ENCODE measurements at regions not wholly inside any gene's neighbourhood (a gene's known extent, or its start where the extent isn't known, plus 50 kb on each side); places are given as distances from the start of the nearest gene placed in this dataset.
"Not testable (repeated sequence)": the region's sequence is repeated elsewhere in the genome, so short reads cannot be mapped to it uniquely, and the experiment has no call there.

DNA sequence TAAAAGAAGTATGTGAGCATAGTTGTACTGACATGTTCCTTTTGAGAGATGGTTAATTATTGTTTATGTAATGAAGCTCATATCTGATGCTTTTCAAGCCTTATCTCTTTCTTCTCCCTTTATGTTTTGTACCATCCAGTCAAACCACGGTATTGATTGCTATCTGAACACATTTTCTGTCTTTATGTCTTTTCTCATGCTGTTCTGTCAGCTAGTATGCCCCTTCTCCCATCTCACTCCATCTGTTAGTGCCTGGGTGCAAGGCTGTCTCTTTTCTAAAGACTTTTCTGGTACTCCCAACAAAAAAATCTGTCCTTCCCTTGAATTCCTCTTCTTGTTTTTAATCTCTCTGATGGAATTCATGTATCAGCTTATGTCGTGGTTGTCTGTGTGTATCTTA is 883.8 kb upstream of the IGFBP7 start:
- no peak for DNase-seq

DNA sequence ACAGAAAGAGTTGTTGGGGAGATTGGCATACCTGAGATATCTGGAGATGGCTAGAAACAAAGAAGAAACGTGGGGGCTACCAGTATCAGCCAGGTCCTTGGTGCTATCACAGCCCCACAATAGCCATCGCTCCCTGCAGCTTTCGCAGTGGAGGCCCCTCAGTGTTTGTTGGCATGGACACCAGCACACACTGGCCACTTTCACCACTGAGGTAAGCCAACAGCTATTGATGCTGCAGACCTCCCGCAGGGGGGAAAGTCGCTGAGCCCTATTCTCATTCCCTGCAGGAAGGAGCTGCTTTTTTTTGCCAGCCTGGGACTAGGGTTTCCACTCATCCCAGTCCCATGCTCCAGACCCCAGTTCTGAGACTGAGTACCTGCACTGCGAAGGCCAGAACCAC is 879.2 kb upstream of the IGFBP7 start:
- no peak for DNase-seq

DNA sequence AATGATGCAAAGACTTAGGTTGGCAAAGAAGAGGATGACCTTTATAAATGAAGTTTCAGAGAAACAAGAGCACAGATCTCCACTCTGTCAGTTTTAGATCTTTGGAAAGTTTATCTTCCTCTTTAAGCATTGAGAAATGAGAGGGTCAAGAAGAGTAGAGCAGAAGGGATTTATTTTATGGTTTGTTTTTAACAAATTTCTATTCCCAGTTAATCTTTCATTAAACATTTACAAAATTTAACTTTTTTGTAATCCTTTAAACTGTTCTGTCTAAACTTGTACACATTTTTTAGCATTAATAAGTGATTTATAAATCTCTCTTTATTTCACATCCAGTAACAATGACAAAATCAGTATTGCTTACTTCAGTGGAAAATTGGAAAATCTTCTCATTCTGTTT is 875.0 kb upstream of the IGFBP7 start:
- no peak for DNase-seq

DNA sequence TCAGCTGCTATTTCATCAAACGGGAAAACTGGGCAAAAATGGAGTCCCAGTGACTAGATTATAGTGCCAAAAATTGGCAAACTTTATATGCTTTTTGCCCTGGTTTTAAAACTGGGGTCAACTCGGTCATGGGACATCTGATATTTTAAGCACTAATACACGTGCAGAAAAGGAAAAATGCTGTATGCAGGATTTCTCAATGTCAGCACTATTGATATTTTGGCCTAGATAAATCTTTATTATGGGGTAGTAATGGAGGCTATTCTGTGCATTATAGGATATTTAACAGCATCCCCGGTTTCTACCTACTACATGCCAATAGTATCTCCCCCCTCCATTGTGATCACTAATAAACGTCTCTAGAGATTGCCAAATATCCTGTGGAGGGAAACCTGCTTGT is 870.9 kb upstream of the IGFBP7 start:
- no peak for DNase-seq

GRCh38 chr4:57974821-57975220 is 864.6 kb upstream of the IGFBP7 start:
- no peak for DNase-seq

DNA sequence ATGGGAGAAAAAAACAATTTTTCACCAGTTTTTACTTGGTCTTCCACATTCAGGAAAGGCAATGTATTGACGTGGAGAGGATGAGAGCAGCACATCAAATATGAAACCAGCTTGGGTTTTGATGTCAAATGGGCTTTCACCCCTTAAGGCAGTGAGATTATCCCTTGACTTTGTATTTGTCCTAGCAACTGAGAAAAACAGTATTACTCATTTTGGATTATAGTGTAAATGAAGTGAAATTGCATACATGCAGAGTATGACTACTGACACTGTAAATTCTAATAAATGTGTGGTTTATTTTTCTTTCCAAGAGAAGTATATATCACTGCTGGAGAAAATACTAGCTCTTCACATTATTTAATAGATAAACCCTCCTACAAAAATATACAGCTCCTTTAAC is 863.6 kb upstream of the IGFBP7 start:
- DNase-seq, result no peak

DNA sequence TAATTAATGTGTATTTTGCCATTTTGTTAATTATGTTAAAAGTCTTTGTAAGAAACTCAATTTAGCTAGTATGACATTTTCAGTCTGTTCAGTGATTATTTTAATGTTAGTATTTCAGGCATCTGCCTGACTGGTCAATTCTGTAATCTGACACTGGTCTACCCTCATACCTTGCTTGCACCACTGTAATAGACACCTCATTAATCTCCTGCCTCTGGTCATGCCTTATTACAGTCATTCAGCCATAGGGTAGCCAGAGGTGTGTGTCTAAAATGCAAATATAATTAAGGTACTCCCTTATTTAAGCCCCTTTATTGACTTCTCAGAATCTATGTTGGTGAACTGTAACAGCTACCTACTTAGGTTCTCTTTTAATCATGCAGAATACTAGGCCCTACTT is 861.1 kb upstream of the IGFBP7 start:
- DNase-seq, result no peak

DNA sequence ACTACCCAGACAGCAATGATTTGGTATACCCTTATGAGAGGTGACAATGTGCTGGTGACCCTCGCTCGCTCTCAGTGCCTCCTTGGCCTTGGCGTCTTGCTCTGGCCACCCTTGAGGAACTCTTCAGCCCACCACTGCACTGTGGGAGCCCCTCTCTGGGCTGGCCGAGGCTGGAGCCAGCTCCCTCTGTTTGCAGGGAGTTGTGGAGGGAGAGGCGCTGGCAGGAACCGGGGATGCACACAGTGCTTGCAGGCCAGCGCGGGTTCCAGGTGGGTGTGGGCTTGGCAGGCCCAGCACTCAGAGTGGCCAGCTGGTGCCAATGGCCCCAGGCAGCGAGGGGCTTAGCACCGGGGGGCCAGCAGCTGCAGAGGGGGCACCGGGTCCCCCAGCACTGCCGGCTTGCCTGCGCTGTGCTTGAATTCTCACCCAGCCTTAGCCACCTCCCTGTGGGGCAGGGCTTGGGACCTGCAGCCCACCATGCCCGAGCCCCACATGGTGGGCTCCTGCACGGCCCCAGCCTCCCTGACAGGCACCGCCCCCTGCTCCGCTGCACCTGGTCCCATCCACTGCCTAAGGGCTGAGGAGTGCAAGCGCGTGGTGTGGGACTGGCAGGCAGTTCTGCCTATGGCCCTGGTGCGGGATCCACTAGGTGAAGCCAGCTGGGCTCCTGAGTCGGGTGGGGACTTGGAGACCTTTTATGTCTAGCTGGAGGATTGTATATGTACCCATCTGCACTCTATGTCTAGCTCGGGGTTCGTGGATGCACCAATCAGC is 857.0 kb upstream of the IGFBP7 start:
- DNase-seq, result no peak

DNA sequence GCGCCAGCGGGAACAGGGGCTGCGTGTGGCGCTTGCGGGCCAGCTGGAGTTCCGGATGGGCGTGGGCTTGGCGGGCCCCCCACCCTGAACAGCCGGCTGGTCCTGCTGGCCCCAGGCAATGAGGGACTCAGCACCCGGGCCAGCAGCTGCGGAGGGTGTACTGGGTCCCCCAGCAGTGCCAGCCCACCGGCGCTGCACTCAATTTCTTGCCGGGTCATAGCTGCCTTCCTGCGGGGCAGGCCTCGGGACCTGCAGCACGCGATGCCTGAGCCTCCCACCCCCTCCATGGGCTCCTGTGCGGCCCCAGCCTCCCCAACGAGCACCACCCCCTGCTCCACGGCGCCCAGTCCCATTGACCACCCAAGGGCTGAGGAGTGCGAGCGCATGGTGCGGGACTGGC is 855.2 kb upstream of the IGFBP7 start:
- not testable (repeated sequence) for DNase-seq

DNA sequence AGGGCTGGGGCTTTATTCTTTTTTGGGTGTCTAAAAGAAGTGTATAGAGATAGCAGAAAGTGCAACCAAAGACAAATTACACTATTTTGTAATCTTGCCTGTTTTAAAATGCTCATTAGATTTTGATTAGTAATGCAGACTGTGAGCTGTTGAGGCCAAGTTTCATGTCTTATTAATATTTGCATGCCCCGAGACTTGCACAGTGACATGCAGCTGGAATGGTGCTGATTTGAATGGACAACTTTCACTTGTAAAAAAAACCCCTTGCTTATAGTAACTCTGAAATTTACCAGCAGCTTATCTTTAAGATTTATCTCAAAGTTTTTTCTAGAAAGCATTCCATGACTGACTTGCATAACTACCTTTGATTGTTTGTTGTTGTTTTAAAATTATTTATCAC is 835.1 kb upstream of the IGFBP7 start:
- no peak for DNase-seq

DNA sequence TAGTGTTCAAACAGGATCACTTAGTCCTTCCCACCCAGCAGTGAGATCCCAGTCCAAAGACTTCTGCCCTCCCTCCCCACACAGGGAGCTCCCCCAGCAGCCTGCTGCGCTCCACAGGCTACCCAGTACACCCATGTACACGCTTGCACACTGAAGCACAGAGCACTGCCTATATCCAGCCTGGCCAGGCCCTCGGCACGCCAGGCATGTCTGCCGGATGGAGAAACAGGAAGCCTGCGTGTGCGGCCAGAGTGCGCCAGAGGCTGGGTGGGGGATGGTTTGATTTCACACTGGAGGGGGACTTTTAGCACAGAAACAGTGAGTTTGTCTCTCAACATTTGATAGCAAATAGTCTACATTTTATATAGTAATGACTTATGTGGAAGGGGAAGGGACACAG is 833.5 kb upstream of the IGFBP7 start:
- no peak for DNase-seq

DNA sequence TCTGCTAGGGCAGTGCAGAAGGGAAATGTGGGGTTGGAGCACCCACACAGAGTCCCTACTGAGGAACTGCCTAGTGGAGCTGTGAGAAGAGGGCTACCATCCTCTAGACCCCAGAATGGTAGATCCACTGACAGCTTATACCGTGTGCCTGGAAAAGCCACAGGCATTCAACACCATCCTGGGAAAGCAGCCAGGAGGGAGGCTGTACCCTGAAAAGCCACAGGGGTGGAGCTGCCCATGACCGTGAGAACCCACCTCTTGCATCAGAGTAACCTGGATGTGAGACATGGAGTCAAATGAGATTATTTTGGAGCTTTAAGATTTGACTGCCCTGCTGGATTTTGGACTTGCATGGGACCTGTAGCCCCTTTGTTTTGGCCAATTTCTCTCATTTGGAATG is 827.1 kb upstream of the IGFBP7 start:
- not testable (repeated sequence) for DNase-seq

DNA sequence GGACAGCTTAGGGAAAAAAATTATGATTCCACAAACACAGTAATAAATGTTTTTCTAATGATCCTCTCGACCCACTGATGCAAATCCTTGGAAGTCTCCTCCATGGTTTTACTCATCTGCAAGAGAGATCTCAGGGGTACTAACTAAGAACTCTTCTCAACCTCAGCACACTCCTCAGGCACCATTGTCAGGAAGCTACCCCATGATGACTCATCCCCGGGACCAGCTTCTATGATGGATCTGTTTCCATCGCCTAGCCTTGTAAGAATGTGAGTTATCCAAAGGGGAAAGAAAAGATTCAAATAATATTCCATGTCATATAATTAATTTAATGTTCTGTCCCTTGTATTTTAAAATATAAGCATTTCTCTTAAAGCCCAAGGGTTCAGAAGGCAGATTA is 816.1 kb upstream of the IGFBP7 start:
- DNase-seq, result no peak

GRCh38 chr4:57924951-57925350 is 814.8 kb upstream of the IGFBP7 start:
- no peak for DNase-seq

DNA sequence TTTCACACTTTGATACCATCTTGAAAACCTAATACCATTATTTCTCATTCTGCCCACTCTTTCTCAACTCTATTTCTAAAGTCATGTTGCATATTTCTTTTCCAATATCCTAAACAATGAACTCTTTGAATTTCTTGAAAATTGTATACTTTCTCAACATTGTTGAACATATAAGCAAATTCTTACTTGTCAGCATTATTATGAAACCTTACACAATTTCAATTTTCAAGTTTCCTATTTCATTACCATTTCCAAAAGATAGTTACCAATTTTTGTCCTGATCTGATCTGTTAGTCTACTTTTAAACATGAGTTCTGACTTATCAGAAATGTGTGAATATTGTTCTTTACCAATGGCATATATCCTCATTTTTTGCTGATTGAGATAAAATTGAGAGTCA is 806.3 kb upstream of the IGFBP7 start:
- DNase-seq, result no peak

GRCh38 chr4:57911203-57911602 is 801.0 kb upstream of the IGFBP7 start:
- no peak for DNase-seq

GRCh38 chr4:57910151-57910550 is 800.0 kb upstream of the IGFBP7 start:
- DNase-seq, result no peak

DNA sequence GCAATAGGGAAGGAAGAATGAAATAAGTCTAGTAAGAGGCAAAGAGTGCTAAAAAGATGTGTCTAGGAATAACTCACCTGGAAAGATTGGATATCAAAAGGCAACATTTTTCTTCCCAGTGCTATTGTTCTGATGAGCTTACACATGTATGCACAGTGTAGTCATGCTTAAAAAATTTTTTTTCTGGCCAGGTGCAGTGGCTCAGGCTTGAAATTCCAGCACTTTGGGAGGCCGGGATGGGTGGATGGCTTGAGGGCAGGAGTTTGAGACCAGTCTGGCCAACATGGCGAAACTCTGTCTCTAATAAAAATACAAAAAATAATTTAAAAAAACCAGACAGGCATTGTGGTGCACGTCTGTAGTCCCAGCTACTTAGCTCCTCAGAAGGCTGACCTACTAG is 795.8 kb upstream of the IGFBP7 start:
- no peak for DNase-seq

DNA sequence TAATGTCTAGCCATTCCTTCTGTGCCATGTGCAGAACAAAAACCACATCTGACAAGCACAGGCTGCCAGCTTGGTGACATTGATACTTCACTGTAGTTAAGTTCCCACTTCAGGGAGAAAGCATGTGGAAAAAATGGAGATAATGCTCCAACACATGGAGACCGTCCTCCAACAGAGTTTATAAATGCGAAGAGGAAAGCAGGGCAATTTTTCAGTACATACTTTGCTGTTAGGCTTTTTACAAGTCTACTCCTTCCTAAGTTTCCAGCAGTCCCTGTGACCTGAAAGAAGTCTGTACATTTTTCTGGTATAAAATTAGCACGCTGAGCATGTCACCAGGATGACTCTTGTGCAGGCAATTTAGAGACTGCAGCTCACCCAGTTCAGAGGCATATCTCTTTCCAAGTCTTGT is 766.9 kb upstream of the IGFBP7 start:
- DNase-seq, result no peak

DNA sequence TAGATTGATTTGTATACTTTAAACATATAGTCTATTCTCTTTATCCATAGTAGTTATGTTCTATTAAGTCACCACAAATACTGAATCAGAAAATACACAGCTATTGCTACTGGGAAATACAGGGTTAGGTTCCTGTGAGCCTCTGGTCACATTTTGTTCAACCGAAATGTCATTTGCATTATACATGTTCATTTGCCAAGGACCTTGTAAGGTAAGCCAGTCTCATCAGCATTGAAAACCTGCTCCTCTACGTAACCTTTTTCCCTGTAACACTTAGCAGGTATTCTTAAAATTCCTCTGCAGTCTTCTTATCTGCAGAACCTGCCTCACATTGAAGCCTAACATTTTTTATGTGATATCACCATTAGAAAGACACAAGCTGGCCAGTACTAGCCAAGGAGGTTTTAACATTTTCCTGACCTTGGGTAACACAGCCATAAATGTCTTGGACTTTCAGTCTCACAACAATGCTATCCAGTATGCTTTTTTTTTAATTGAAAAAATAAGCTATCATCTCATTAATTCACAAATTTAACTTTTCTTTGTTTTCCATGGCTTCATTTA is 765.7 kb upstream of the IGFBP7 start:
- DNase-seq, result no peak

DNA sequence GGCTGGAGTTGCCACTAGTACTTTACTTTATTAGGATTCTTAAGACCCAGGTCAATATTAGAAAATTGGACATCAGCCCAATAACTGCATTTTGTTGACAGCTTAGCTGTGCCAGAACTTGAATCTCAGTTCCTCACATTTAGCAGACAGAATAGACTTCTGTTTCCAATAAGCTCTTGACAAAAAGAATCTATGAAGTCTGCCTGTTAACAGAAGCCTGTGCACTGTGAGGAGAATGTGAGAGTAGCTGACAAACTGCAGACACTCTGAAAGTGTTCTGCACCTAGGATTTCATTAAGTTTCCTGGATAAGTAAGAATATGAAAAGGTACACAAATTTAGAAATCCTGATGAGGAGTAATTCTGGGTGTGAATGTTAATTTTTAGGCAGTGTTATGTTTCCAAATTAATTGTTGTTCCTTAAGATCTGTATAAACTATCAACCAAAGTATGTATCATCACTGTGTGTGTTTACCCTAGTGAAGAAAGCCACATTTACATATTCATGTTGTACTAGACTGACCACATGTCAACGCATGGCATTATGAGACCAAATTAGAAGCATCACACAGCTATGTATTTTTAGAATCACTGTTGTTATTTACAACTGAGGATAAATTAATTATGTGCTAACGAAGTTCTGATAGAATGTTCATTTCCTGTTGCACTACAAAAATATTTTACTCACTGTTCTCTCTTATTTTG is 756.4 kb upstream of the IGFBP7 start:
- DNase-seq, result no peak

DNA sequence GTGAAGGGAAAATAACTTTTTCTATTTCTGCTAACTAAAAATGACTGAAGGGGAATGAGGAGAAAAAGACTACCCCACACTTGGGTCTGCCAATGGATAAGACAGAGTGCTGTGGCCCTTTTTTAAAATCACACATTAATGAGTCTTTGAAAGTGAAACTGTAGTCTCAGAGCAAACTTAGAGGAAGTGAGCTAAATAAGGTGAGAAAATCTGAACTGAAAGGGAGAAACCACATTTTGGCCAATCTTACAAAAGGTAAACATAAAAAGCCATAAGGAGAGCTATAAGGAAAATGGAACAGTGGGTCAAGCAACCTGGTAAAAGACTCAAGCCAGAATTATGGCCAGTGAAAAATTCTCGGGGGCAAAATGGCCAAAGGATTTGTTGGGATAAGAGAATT is 755.1 kb upstream of the IGFBP7 start:
- DNase-seq, result no peak

GRCh38 chr4:57854748-57855147 is 744.6 kb upstream of the IGFBP7 start:
- no peak for DNase-seq

- no peak for DNase-seq
These were observed 740.0 kb upstream of the IGFBP7 start for GRCh38 chr4:57850141-57850540.

GRCh38 chr4:57832083-57832482 is 721.9 kb upstream of the IGFBP7 start:
- DNase-seq, result no peak

Measured in activated CD4-positive, alpha-beta T cell treated with anti-CD3 and anti-CD28 coated beads, Interleukin-2, amount 50 U/mL, for 16 hours (primary cell).